Endothelial cell of umbilical vein (primary cell): ENCODE measurements at regions not wholly inside any gene's neighbourhood (a gene's known extent, or its start where the extent isn't known, plus 50 kb on each side); places are given as distances from the start of the nearest gene placed in this dataset.

Experiments
- BruUV-seq: library from RNA; stranded (reverse); fragments of 400-500 nt; replicated peaks from 2 replicates; lab custom pipeline; 2021; lab: Mats Ljungman, UMichigan
- CTCF ChIA-PET: fragments of 300-600, 350-600 bp; sonication (Branson Sonifier 250); formaldehyde crosslinking; loops from one replicate; lab custom pipeline; 2021; ENCODE audit warnings: antibody characterized with exemption, inconsistent platforms; lab: Charles Lee
- POLR2A ChIA-PET: fragments of 300-600, 350-600 bp; sonication (Branson Sonifier 250); formaldehyde crosslinking; loops from one replicate; lab custom pipeline; 2021; ENCODE audit warnings: antibody characterized with exemption, inconsistent platforms; lab: Charles Lee
- DNase-seq: peaks from one replicate; pipeline ENCODE4 v3.0.0-alpha.2; 2011; ENCODE audit warnings: low read depth, low spot score
- FAIRE-seq: peaks from 2 replicates; lab custom pipeline; 2011; peaks lifted over from hg19 to GRCh38; lab: Jason Lieb, UNC
- H2AFZ ChIP-seq: 2 replicates; pipeline ENCODE4 v1.6.0; 2012; ENCODE audit warnings: low read depth, low read length, control low read depth, inconsistent platforms
- H3K27ac ChIP-seq: 2 replicates; pipeline ENCODE4 v1.5.1; 2011; ENCODE audit warnings: low read depth, mild to moderate bottlenecking, control low read depth, low read length, moderate library complexity; ENCODE audit not compliant: insufficient read depth
- H3K27me3 ChIP-seq, 2 experiments: 2 replicates each; pipeline versions ENCODE4 v1.6.0 to v1.6.1; 2011; ENCODE audit warnings: low read length in 2 of 2, mixed read lengths in 1 of 2; ENCODE audit not compliant: control insufficient read depth in 2 of 2, insufficient read depth in 2 of 2
- H3K36me3 ChIP-seq, 2 experiments: 2 replicates in 1 of 2; 3 replicates in 1 of 2; pipeline ENCODE4 v1.5.1; 2011; ENCODE audit warnings: low read length in 2 of 2, mild to moderate bottlenecking in 1 of 2, moderate library complexity in 1 of 2; ENCODE audit not compliant: control insufficient read depth in 2 of 2, insufficient read depth in 2 of 2; ENCODE audit errors: extremely low read depth in 1 of 2
- H3K4me1 ChIP-seq: 3 replicates; pipeline ENCODE4 v1.5.1; 2011; ENCODE audit warnings: mild to moderate bottlenecking, low read length; ENCODE audit not compliant: control insufficient read depth, insufficient read depth; ENCODE audit errors: extremely low read depth
- H3K4me2 ChIP-seq: 2 replicates; pipeline ENCODE4 v1.6.1; 2011; ENCODE audit warnings: low read length, control low read depth, mixed read lengths; ENCODE audit not compliant: insufficient read depth
- H3K4me3 ChIP-seq, 3 experiments: fragments of 200-600 bp in 1 of 3; sonication (generic), shearing (Covaris generic) in 1 of 3; replicated peaks in 1 of 3; 2 replicates each; pipeline ENCODE4 v1.5.1; 2011 to 2016; ENCODE audit warnings: control low read depth in 3 of 3, low read length in 3 of 3, mild to moderate bottlenecking in 2 of 3, inconsistent platforms in 1 of 3, low read depth in 1 of 3, moderate library complexity in 1 of 3; ENCODE audit not compliant: insufficient read depth in 1 of 3
- H3K79me2 ChIP-seq: 2 replicates; pipeline ENCODE4 v1.6.0; 2012; ENCODE audit warnings: low read length, inconsistent platforms; ENCODE audit not compliant: control insufficient read depth, insufficient read depth
- H3K9ac ChIP-seq: replicated peaks from 2 replicates; pipeline ENCODE3; 2011; ENCODE audit warnings: low read length, control low read depth; ENCODE audit not compliant: insufficient read depth; ENCODE audit errors: extremely low read depth
- H3K9me1 ChIP-seq: replicated peaks from 3 replicates; pipeline ENCODE4 v1.6.0; 2011; ENCODE audit warnings: mild to moderate bottlenecking, low read length; ENCODE audit not compliant: control insufficient read depth, insufficient read depth; ENCODE audit errors: extremely low read depth
- H3K9me3 ChIP-seq: replicated peaks from 2 replicates; pipeline ENCODE4 v1.5.1; 2012; ENCODE audit warnings: low read length, inconsistent platforms; ENCODE audit not compliant: control insufficient read depth, insufficient read depth
- H4K20me1 ChIP-seq: replicated peaks from 2 replicates; pipeline ENCODE3; 2011; ENCODE audit warnings: mild to moderate bottlenecking, low read length; ENCODE audit not compliant: control insufficient read depth, insufficient read depth; ENCODE audit errors: extremely low read depth
- CTCF ChIP-seq, 2 donors: IDR thresholded peaks; 1 replicate in 1 of 2; 2 replicates in 1 of 2; pipeline ENCODE4 v1.5.1; 2011; ENCODE audit warnings: low read length in 2 of 2, mild to moderate bottlenecking in 2 of 2, moderate library complexity in 2 of 2, control low read depth in 1 of 2, inconsistent platforms in 1 of 2, low read depth in 1 of 2; ENCODE audit not compliant: insufficient read depth in 1 of 2; ENCODE audit errors: extremely low read depth in 1 of 2
- EZH2 ChIP-seq: IDR thresholded peaks from 2 replicates; pipeline ENCODE4 v1.6.1; 2012; ENCODE audit warnings: borderline replicate concordance, low read depth, mild to moderate bottlenecking, moderate library complexity, low read length, inconsistent platforms; ENCODE audit not compliant: severe bottlenecking
- FOS ChIP-seq: IDR thresholded peaks from 2 replicates; pipeline ENCODE4 v1.6.1; 2011; ENCODE audit warnings: mild to moderate bottlenecking, low read length, moderate library complexity, borderline replicate concordance; ENCODE audit not compliant: insufficient read depth
- GATA2 ChIP-seq: IDR thresholded peaks from 2 replicates; pipeline ENCODE4 v1.7.0; 2011; ENCODE audit warnings: low read depth, mild to moderate bottlenecking, moderate library complexity, mixed read lengths, low read length; ENCODE audit not compliant: insufficient read length, insufficient read depth
- JUN ChIP-seq: IDR thresholded peaks from 2 replicates; pipeline ENCODE4 v1.6.1; 2011; ENCODE audit warnings: borderline replicate concordance, low read depth; ENCODE audit not compliant: insufficient read length, insufficient read depth
- MAX ChIP-seq: IDR thresholded peaks from 2 replicates; pipeline ENCODE4 v1.6.1; 2011; ENCODE audit not compliant: insufficient read depth, insufficient read length
- MYC ChIP-seq: IDR thresholded peaks from one replicate; pipeline ENCODE4 v1.6.1; 2011; ENCODE audit warnings: mild to moderate bottlenecking, low read depth, low read length
- POLR2A ChIP-seq: IDR thresholded peaks from 2 replicates; pipeline ENCODE4 v1.6.1; 2012; ENCODE audit warnings: low read depth, mild to moderate bottlenecking, control low read depth, low read length
- POLR2AphosphoS5 ChIP-seq: IDR thresholded peaks from 2 replicates; pipeline ENCODE4 v1.6.1; 2012; ENCODE audit warnings: low read depth, mild to moderate bottlenecking, control low read depth, low read length, moderate library complexity; ENCODE audit not compliant: insufficient read depth
- dilution Hi-C: fragments of 300-500 bp; cut with MboI; formaldehyde crosslinking; loops from one replicate; pipeline ENCODE4 v1.15.0; 2019; ENCODE audit warnings: low sequenced_read_pairs; ENCODE audit not compliant: extremely low pct_ligation_motif_present
- intact Hi-C: fragments of 100-400 bp; cut with micrococcal nuclease; formaldehyde crosslinking; loops from one replicate; pipeline ENCODE4 v1.10.0; 2022

- Histone ChIP-seq H3K9me1 (no peaks in the 10 kb centered on the region), H3K4me2 (no peak overlapping the region), H4K20me1 (no peaks in the 10 kb centered on the region), H3K27ac (no peak overlapping the region), H3K36me3 (no peaks in the 10 kb centered on the region), H3K4me1 (no peaks in the 10 kb centered on the region), H3K9ac (no peak overlapping the region), H2AFZ (no peak overlapping the region), H3K27me3 (no peaks in the 10 kb centered on the region), H3K79me2 (no peaks in the 10 kb centered on the region), H3K9me3 (no peaks in the 10 kb centered on the region), H3K4me3 (no peak overlapping the region)
- dilution Hi-C loops (no loop called here), intact Hi-C loops (no loop called here)
- no peak for TF ChIP-seq FOS
- TF ChIP-seq EZH2 = no peak
- TF ChIP-seq MYC = no peak
- TF ChIP-seq POLR2AphosphoS5 = no peak
- TF ChIP-seq POLR2A = no peak
- TF ChIP-seq CTCF (IDR thresholded peaks at IDR 0.05; ENCODE audit: extremely low read depth in 1 of 2, insufficient read depth in 1 of 2, low read depth in 1 of 2, low read length in 2 of 2) = no peak
- TF ChIP-seq GATA2 = no peak
- no peak for TF ChIP-seq JUN
- no peak for TF ChIP-seq MAX
- DNase-seq (no peak), FAIRE-seq (no peak)
- ChIA-PET CTCF (no interaction called here), POLR2A (no interaction called here)
- no TSS peak for BruUV-seq
Measured at GRCh38 chrX:138930583-138930945, 219.0 kb upstream of the FGF13 start.
